ENCODE measurements at regions not wholly inside any gene's neighbourhood (a gene's known extent, or its start where the extent isn't known, plus 50 kb on each side); places are given as distances from the start of the nearest gene placed in this dataset.
"Not testable (repeated sequence)": the region's sequence is repeated elsewhere in the genome, so short reads cannot be mapped to it uniquely, and the experiment has no call there.

- DNase-seq = no peak
These were observed 327.2 kb downstream of the EMP1 start for GRCh38 chr12:13523536-13524307.

GRCh38 chr12:13518034-13518433 is 321.5 kb downstream of the EMP1 start:
- H3K27me3 ChIP-seq; H3K4me1 ChIP-seq (replicated peaks in 1 of 2); H3K27ac ChIP-seq; H3K4me3 ChIP-seq; H3K36me3 ChIP-seq (replicated peaks in 1 of 2); DNase-seq; H3K9me3 ChIP-seq (replicated peaks in 1 of 3); intact Hi-C loops (cut with DNase I): not testable (repeated sequence)
- 67 to 80% (median 75%) methylated on average over 4 of the region's 4 CpGs for WGBS, 4 donors

More at GRCh38 chr12:13523536-13524307, 327.2 kb downstream of the EMP1 start:
- TF ChIP-seq CTCF (IDR thresholded peaks at IDR 0.05) (no peak), POLR2A (IDR thresholded peaks at IDR 0.05) (no peak)
- Histone ChIP-seq H3K27me3 (no peaks in the 10 kb centered on the region), H3K4me1 (replicated peaks in 1 of 2) (no peaks in the 10 kb centered on the region), H3K4me3 (no peak overlapping the region), H3K36me3 (replicated peaks in 1 of 2) (no peaks in the 10 kb centered on the region), H3K9me3 (replicated peaks in 1 of 3) (no peaks in the 10 kb centered on the region), H3K27ac (no peak overlapping the region)
- WGBS, 4 donors = 56 to 74% (median 61%) methylated on average over 4 of the region's 4 CpGs
- intact Hi-C loops (cut with DNase I) = no loop called here

GRCh38 chr12:13509740-13510139 is 313.2 kb downstream of the EMP1 start:
- Histone ChIP-seq H3K36me3 (replicated peaks in 1 of 2) (no peaks in the 10 kb centered on the region), H3K9me3 (replicated peaks in 1 of 3) (no peaks in the 10 kb centered on the region), H3K4me3 (no peak overlapping the region), H3K4me1 (replicated peaks in 1 of 2) (no peaks in the 10 kb centered on the region), H3K27ac (no peak overlapping the region), H3K27me3 (no peaks in the 10 kb centered on the region)
- TF ChIP-seq POLR2A (IDR thresholded peaks at IDR 0.05) = no peak
- no peak for TF ChIP-seq CTCF (IDR thresholded peaks at IDR 0.05)
- intact Hi-C loops (cut with DNase I) = no loop called here
- DNase-seq = no peak

- intact Hi-C loops (cut with DNase I) = no loop called here
- no peaks in the 10 kb centered on the region for H3K4me1 ChIP-seq (replicated peaks in 1 of 2)
- H3K9me3 ChIP-seq (replicated peaks in 1 of 3) = no peaks in the 10 kb centered on the region
- H3K36me3 ChIP-seq (replicated peaks in 1 of 2) = no peaks in the 10 kb centered on the region
- no peak overlapping the region for H3K4me3 ChIP-seq
- no peak for DNase-seq
- 70 to 90% (median 85%) methylated on average over 7 of the region's 7 CpGs for WGBS, 4 donors
- H3K27ac ChIP-seq = no peak overlapping the region
- H3K27me3 ChIP-seq = no peaks in the 10 kb centered on the region
- no peak for TF ChIP-seq POLR2A (IDR thresholded peaks at IDR 0.05)
- no peak for TF ChIP-seq CTCF (IDR thresholded peaks at IDR 0.05)
These were observed 309.1 kb downstream of the EMP1 start for GRCh38 chr12:13505636-13506035.

GRCh38 chr12:13505224-13505623 is 308.7 kb downstream of the EMP1 start:
- H3K9me3 ChIP-seq (replicated peaks in 1 of 3) = no peaks in the 10 kb centered on the region
- H3K36me3 ChIP-seq (replicated peaks in 1 of 2) = no peaks in the 10 kb centered on the region
- TF ChIP-seq POLR2A (IDR thresholded peaks at IDR 0.05) = no peak
- TF ChIP-seq CTCF (IDR thresholded peaks at IDR 0.05) = no peak
- H3K4me3 ChIP-seq = no peak overlapping the region
- no peaks in the 10 kb centered on the region for H3K4me1 ChIP-seq (replicated peaks in 1 of 2)
- no peak for DNase-seq
- H3K27me3 ChIP-seq = no peaks in the 10 kb centered on the region
- intact Hi-C loops (cut with DNase I) = no loop called here
- no peak overlapping the region for H3K27ac ChIP-seq
